Smooth muscle cell (in vitro differentiated cells): ENCODE measurements at regions not wholly inside any gene's neighbourhood (a gene's known extent, or its start where the extent isn't known, plus 50 kb on each side); places are given as distances from the start of the nearest gene placed in this dataset.

Source experiments
- DNase-seq: peaks from one replicate; lab custom pipeline; 2025; ENCODE audit not compliant: unreplicated experiment; lab: John Stamatoyannopoulos, UW
- H2AFZ ChIP-seq: fragments of 200-600 bp; sonication (generic); 2 replicates; pipeline ENCODE4 v1.6.0; 2016; ENCODE audit warnings: antibody characterized with exemption, low read depth, mild to moderate bottlenecking
- H3F3A ChIP-seq: fragments of 200-600 bp; sonication (generic); 2 replicates; pipeline ENCODE4 v1.6.0; 2017; ENCODE audit warnings: antibody characterized with exemption, low read depth
- H3K27ac ChIP-seq: fragments of 200-600 bp; sonication (generic); 2 replicates; pipeline ENCODE4 v1.5.1; 2016; ENCODE audit warnings: low read depth, mild to moderate bottlenecking
- H3K27me3 ChIP-seq: fragments of 200-600 bp; sonication (generic); 2 replicates; pipeline ENCODE4 v1.6.1; 2016; ENCODE audit warnings: low read depth, mild to moderate bottlenecking
- H3K36me3 ChIP-seq: fragments of 200-600 bp; sonication (generic); 2 replicates; pipeline ENCODE4 v1.5.1; 2016; ENCODE audit warnings: low read depth
- H3K4me1 ChIP-seq: fragments of 200-600 bp; sonication (generic); 2 replicates; pipeline ENCODE4 v1.5.1; 2016; ENCODE audit warnings: low read depth
- H3K4me2 ChIP-seq: fragments of 200-600 bp; sonication (generic); 2 replicates; pipeline ENCODE4 v1.6.0; 2016; ENCODE audit warnings: mild to moderate bottlenecking
- H3K4me3 ChIP-seq: fragments of 200-600 bp; sonication (generic); 2 replicates; pipeline ENCODE4 v1.5.1; 2016; ENCODE audit warnings: mild to moderate bottlenecking
- H3K79me2 ChIP-seq: fragments of 200-600 bp; sonication (generic); 2 replicates; pipeline ENCODE4 v1.6.0; 2016; ENCODE audit warnings: low read depth, mild to moderate bottlenecking
- H3K9ac ChIP-seq: fragments of 200-600 bp; sonication (generic); 2 replicates; pipeline ENCODE4 v1.6.0; 2016; ENCODE audit warnings: low read depth
- H3K9me3 ChIP-seq: fragments of 200-600 bp; sonication (generic); replicated peaks from 2 replicates; pipeline ENCODE4 v1.5.1; 2016; ENCODE audit warnings: low read depth
- H4K20me1 ChIP-seq: fragments of 200-600 bp; sonication (generic); 2 replicates; pipeline ENCODE4 v1.6.0; 2016; ENCODE audit warnings: low read depth
- CTCF ChIP-seq: fragments of 200-600 bp; sonication (generic); IDR thresholded peaks from 2 replicates; pipeline ENCODE4 v1.5.1; 2017; ENCODE audit warnings: borderline replicate concordance, mild to moderate bottlenecking, antibody characterized with exemption; ENCODE audit not compliant: insufficient read depth, poor library complexity, severe bottlenecking
- WGBS: methylation state at CpG from one replicate; pipeline ENCODE4 v1.1.7; 2016; ENCODE audit warnings: low lambda C conversion rate; 5-methylcytosine and 5-hydroxymethylcytosine counted together

GRCh38 chr2:875687-876615 is 74.7 kb upstream of the SNTG2 start:
- Histone ChIP-seq H2AFZ (no peak overlapping the region), H3K4me2 (no peak overlapping the region), H4K20me1 (no peaks in the 10 kb centered on the region), H3K4me1 (no peaks in the 10 kb centered on the region), H3K4me3 (no peak overlapping the region), H3K9ac (no peak overlapping the region), H3K27me3 (peaks cover 2% of the 10 kb centered on the region), H3K79me2 (no peaks in the 10 kb centered on the region), H3K27ac (no peak overlapping the region), H3K9me3 (no peaks in the 10 kb centered on the region), H3K36me3 (no peaks in the 10 kb centered on the region), H3F3A (no peaks in the 10 kb centered on the region)
- no peak for TF ChIP-seq CTCF
- WGBS: 88% methylated on average over 23 of the region's 23 CpGs
- DNase-seq: no peak

- Histone ChIP-seq H3K27me3 (peaks cover 8% of the 10 kb centered on the region), H3K27ac (no peak overlapping the region), H2AFZ (no peak overlapping the region), H3K4me1 (no peaks in the 10 kb centered on the region), H3K36me3 (no peaks in the 10 kb centered on the region), H3K79me2 (no peaks in the 10 kb centered on the region), H3K9me3 (no peaks in the 10 kb centered on the region), H3K4me3 (no peak overlapping the region), H3K4me2 (no peak overlapping the region), H3F3A (no peaks in the 10 kb centered on the region), H4K20me1 (no peaks in the 10 kb centered on the region), H3K9ac (no peak overlapping the region)
- DNase-seq: no peak
- 92% methylated on average over 27 of the region's 27 CpGs for WGBS
- TF ChIP-seq CTCF: no peak
Measured at GRCh38 chr2:873651-874580, 76.7 kb upstream of the SNTG2 start.

GRCh38 chr2:873027-873426 is 77.6 kb upstream of the SNTG2 start:
- no peaks in the 10 kb centered on the region for H3K79me2 ChIP-seq
- no peaks in the 10 kb centered on the region for H3K36me3 ChIP-seq
- H3K4me3 ChIP-seq: no peak overlapping the region
- no peak overlapping the region for H2AFZ ChIP-seq
- H4K20me1 ChIP-seq: no peaks in the 10 kb centered on the region
- no peaks in the 10 kb centered on the region for H3K9me3 ChIP-seq
- no peak for TF ChIP-seq CTCF
- H3K4me1 ChIP-seq: no peaks in the 10 kb centered on the region
- no peaks in the 10 kb centered on the region for H3F3A ChIP-seq
- H3K4me2 ChIP-seq: no peak overlapping the region
- 96% methylated on average over 4 of the region's 4 CpGs for WGBS
- no peak for DNase-seq
- H3K27ac ChIP-seq: no peak overlapping the region
- peaks cover 8% of the 10 kb centered on the region for H3K27me3 ChIP-seq
- no peak overlapping the region for H3K9ac ChIP-seq
